ENCODE measurements at regions not wholly inside any gene's neighbourhood (a gene's known extent, or its start where the extent isn't known, plus 50 kb on each side); places are given as distances from the start of the nearest gene placed in this dataset.

DNA sequence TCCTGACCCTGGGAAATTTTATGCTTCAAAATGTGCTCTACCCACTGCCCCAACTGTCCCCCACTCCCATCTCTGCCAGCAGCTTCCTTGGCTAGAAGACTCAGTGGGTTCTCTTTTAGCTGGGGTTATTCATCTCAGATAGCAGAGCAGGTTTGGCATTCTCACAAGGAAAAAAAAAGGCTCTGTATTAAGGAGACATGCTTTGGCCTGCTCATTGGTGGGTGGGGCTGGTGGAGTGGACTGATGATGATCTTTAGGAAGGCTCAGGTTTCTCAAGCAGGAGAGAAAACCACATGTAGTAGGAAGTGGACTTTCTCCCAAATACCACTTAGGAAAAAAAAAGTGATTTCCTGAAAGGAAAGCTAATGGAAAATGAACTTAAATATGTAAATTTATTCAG is 279.2 kb upstream of the ZNF462 start:
- ATAC-seq (ENCODE audit: low read depth) (peak; percentile 83), DNase-seq (ENCODE audit: low spot score) (peak; percentile 81)
- Histone ChIP-seq H3K36me3 (ENCODE audit: low read depth) (no peaks in the 10 kb centered on the region), H3K4me3 (ENCODE audit: severe bottlenecking) (no peak overlapping the region), H3K9me3 (ENCODE audit: severe bottlenecking) (no peaks in the 10 kb centered on the region), H3K4me1 (ENCODE audit: insufficient read depth, poor library complexity, severe bottlenecking) (peaks cover 27% of the 10 kb centered on the region), H3K27me3 (ENCODE audit: insufficient read depth, poor library complexity, severe bottlenecking) (no peaks in the 10 kb centered on the region), H3K27ac (ENCODE audit: poor library complexity, severe bottlenecking) (peak overlapping the region; percentile 53)
- TF ChIP-seq, protein P1, sequence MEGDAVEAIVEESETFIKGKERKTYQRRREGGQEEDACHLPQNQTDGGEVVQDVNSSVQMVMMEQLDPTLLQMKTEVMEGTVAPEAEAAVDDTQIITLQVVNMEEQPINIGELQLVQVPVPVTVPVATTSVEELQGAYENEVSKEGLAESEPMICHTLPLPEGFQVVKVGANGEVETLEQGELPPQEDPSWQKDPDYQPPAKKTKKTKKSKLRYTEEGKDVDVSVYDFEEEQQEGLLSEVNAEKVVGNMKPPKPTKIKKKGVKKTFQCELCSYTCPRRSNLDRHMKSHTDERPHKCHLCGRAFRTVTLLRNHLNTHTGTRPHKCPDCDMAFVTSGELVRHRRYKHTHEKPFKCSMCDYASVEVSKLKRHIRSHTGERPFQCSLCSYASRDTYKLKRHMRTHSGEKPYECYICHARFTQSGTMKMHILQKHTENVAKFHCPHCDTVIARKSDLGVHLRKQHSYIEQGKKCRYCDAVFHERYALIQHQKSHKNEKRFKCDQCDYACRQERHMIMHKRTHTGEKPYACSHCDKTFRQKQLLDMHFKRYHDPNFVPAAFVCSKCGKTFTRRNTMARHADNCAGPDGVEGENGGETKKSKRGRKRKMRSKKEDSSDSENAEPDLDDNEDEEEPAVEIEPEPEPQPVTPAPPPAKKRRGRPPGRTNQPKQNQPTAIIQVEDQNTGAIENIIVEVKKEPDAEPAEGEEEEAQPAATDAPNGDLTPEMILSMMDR (IDR thresholded peaks at IDR 0.05; ENCODE audit: poor library complexity, severe bottlenecking): no peak

DNA sequence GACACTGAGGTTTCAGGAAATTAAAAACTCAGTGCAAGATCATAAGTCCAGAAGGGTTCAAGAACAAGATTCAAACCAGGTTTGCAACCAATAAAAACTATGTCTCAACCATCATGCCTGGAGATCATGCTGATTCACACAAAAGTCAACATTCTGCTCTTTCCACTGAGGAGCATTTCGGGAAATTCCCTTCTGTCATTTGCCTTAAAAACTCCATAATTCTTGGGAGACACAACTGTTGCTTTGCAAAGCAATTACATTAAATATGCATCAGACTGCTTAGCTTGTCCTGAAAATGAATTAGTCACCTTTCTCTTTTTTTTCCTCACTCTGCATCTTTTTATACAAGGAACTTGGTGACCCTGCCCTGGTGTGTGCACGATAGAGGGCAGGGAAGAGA is 275.9 kb upstream of the ZNF462 start:
- Histone ChIP-seq H3K4me1 (ENCODE audit: insufficient read depth, poor library complexity, severe bottlenecking) (peaks cover 35% of the 10 kb centered on the region), H3K36me3 (ENCODE audit: low read depth) (no peaks in the 10 kb centered on the region), H3K27me3 (ENCODE audit: insufficient read depth, poor library complexity, severe bottlenecking) (no peaks in the 10 kb centered on the region), H3K9me3 (ENCODE audit: severe bottlenecking) (no peaks in the 10 kb centered on the region), H3K27ac (ENCODE audit: poor library complexity, severe bottlenecking) (peak overlapping the region; percentile 85), H3K4me3 (ENCODE audit: severe bottlenecking) (no peak overlapping the region)
- TF ChIP-seq, protein P1 (IDR thresholded peaks at IDR 0.05; ENCODE audit: poor library complexity, severe bottlenecking): no peak
- ATAC-seq (ENCODE audit: low read depth) (peak; percentile 22; the same call in 1 of the 3 replicates), DNase-seq (ENCODE audit: low spot score) (no peak)

DNA sequence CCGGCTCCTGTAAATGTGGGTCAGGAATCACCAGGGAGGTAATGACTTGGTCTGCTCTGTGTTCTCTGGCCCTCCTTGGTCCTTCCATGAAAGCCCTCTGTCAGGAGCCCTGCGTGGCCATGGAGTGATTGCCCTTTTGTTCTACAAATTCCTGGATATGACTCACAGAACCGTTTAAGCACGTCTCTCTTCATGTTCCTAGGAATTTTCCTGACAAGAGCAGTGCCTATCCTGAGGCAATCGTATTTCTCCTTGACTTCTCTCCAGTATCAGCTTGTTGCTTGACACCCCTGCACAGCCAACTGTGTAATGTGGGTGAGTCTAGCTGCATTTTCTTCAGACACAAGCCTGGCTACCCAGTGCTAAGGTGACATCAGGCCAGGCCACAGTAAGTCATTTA is 274.3 kb upstream of the ZNF462 start:
- H3K27me3 ChIP-seq (ENCODE audit: insufficient read depth, poor library complexity, severe bottlenecking): no peaks in the 10 kb centered on the region
- H3K9me3 ChIP-seq (ENCODE audit: severe bottlenecking): no peaks in the 10 kb centered on the region
- no peaks in the 10 kb centered on the region for H3K36me3 ChIP-seq (ENCODE audit: low read depth)
- ATAC-seq (ENCODE audit: low read depth) (peak; percentile 90), DNase-seq (ENCODE audit: low spot score) (peak; percentile 73)
- no peak overlapping the region for H3K4me3 ChIP-seq (ENCODE audit: severe bottlenecking)
- H3K4me1 ChIP-seq (ENCODE audit: insufficient read depth, poor library complexity, severe bottlenecking): peaks cover 30% of the 10 kb centered on the region
- H3K27ac ChIP-seq (ENCODE audit: poor library complexity, severe bottlenecking): peak overlapping the region; percentile 85
- TF ChIP-seq, protein P1 (IDR thresholded peaks at IDR 0.05; ENCODE audit: poor library complexity, severe bottlenecking): no peak

DNA sequence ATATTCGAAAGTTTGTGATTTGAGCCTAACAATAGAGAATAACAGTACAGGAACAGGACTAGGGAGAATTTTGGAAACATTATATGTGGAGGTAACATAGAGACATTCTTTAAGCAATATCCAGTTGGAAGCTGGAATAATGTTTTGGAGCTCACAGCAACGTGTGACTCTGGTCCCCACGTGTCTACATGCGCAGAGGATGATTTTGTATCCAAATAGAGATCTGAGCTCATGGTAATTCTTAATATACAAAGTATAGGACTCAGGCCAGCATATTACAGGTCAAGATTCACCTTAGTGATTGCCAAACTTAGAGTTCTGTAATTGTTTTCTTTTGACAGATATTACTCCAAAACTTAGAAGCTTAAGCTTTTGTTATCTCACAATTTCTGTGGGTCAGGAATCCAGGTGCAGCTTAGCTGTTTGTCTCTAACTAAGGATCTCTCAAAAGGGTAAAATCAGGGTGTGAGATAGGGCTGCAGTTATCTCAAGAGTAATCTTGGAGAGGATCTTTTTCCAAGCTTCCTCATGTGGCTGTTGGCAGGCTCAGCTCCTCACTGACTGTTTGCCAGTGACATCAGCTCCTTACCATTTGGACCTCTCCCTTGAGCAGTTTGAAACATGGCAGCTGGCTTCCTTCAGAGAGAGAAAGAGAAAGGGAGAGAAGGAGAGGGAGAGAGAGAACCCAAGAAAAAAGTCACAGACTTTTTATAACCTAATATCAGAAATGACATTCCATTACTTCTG is 272.0 kb upstream of the ZNF462 start:
- H3K9me3 ChIP-seq (ENCODE audit: severe bottlenecking): no peaks in the 10 kb centered on the region
- H3K27ac ChIP-seq (ENCODE audit: poor library complexity, severe bottlenecking): no peak overlapping the region
- no peak for DNase-seq (ENCODE audit: low spot score)
- H3K36me3 ChIP-seq (ENCODE audit: low read depth): no peaks in the 10 kb centered on the region
- peaks cover 23% of the 10 kb centered on the region for H3K4me1 ChIP-seq (ENCODE audit: insufficient read depth, poor library complexity, severe bottlenecking)
- H3K4me3 ChIP-seq (ENCODE audit: severe bottlenecking): no peak overlapping the region
- TF ChIP-seq, protein P1 (IDR thresholded peaks at IDR 0.05; ENCODE audit: poor library complexity, severe bottlenecking): no peak
- ATAC-seq (ENCODE audit: low read depth): no peak
- no peaks in the 10 kb centered on the region for H3K27me3 ChIP-seq (ENCODE audit: insufficient read depth, poor library complexity, severe bottlenecking)

DNA sequence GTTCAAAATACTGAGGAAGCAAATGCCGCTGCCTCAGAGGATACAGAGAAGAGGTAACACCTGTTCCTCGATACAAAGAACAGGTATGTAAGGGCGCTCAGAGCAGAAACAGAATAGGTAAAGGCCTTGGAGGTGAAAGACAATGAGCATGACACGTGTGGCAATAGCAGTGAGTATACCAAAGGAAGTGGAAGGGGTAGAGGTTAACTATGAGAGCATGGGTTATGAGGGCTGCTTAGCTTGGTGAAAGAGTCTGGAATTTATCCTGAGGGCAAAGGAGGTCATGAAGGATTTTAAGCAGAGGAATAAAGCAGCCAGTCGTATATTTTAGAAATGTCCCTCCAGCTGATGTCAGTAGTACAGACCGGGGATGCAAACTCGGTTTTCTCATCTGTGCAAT is 269.8 kb upstream of the ZNF462 start:
- H3K4me1 ChIP-seq (ENCODE audit: insufficient read depth, poor library complexity, severe bottlenecking): peaks cover 12% of the 10 kb centered on the region
- no peaks in the 10 kb centered on the region for H3K9me3 ChIP-seq (ENCODE audit: severe bottlenecking)
- H3K27me3 ChIP-seq (ENCODE audit: insufficient read depth, poor library complexity, severe bottlenecking): no peaks in the 10 kb centered on the region
- H3K4me3 ChIP-seq (ENCODE audit: severe bottlenecking): no peak overlapping the region
- no peaks in the 10 kb centered on the region for H3K36me3 ChIP-seq (ENCODE audit: low read depth)
- ATAC-seq (ENCODE audit: low read depth) (no peak), DNase-seq (ENCODE audit: low spot score) (no peak)
- no peak overlapping the region for H3K27ac ChIP-seq (ENCODE audit: poor library complexity, severe bottlenecking)
- TF ChIP-seq, protein P1 (IDR thresholded peaks at IDR 0.05; ENCODE audit: poor library complexity, severe bottlenecking): no peak

All from RWPE2 (cell line).